MCF 10A (cell line): ENCODE measurements at regions not wholly inside any gene's neighbourhood (a gene's known extent, or its start where the extent isn't known, plus 50 kb on each side); places are given as distances from the start of the nearest gene placed in this dataset.

ENCODE experiments used
- BruUV-seq: library from RNA; stranded (reverse); fragments of 400-500 nt; replicated peaks from 2 replicates; lab custom pipeline; 2021; lab: Mats Ljungman, UMichigan
- CTCF ChIA-PET: fragments of 300-600 bp; sonication (Branson Sonifier 250); formaldehyde crosslinking; extraction: SDS; loops from one replicate; lab custom pipeline; 2021; ENCODE audit warnings: antibody characterized with exemption, inconsistent platforms; lab: Yijun Ruan, JAX
- POLR2A ChIA-PET: fragments of 300-600, 350-650 bp; sonication (Branson Sonifier 250); formaldehyde crosslinking; extraction: SDS; loops from one replicate; lab custom pipeline; 2020; ENCODE audit warnings: antibody characterized with exemption, inconsistent platforms; lab: Yijun Ruan, JAX
- DNase-seq: peaks from one replicate; pipeline ENCODE4 v3.0.0-alpha.2; 2018; ENCODE audit not compliant: unreplicated experiment
- H3K27ac Mint-ChIP-seq: one replicate; pipeline ENCODE4 v1.8.0; 2022; ENCODE audit warnings: mild to moderate bottlenecking, low read depth, mixed read lengths; ENCODE audit not compliant: unreplicated experiment
- H3K27me3 Mint-ChIP-seq: one replicate; pipeline ENCODE4 v1.8.0; 2022; ENCODE audit warnings: mixed read lengths; ENCODE audit not compliant: insufficient read depth, unreplicated experiment
- H3K36me3 Mint-ChIP-seq: one replicate; pipeline ENCODE4 v1.8.0; 2022; ENCODE audit warnings: mild to moderate bottlenecking, moderate library complexity, mixed read lengths; ENCODE audit not compliant: insufficient read depth, unreplicated experiment
- H3K4me1 Mint-ChIP-seq: one replicate; pipeline ENCODE4 v1.8.0; 2022; ENCODE audit warnings: mixed read lengths; ENCODE audit not compliant: insufficient read depth, unreplicated experiment
- H3K4me3 Mint-ChIP-seq: one replicate; pipeline ENCODE4 v1.8.0; 2022; ENCODE audit warnings: mild to moderate bottlenecking, moderate library complexity, mixed read lengths; ENCODE audit not compliant: unreplicated experiment
- H3K9me3 Mint-ChIP-seq: one replicate; pipeline ENCODE4 v1.8.0; 2022; ENCODE audit warnings: mixed read lengths; ENCODE audit not compliant: unreplicated experiment
- CTCF ChIP-seq: fragments of 200-600 bp; IDR thresholded peaks from one replicate; pipeline ENCODE4 v1.8.0; 2022; ENCODE audit warnings: antibody characterized with exemption, mild to moderate bottlenecking; ENCODE audit not compliant: unreplicated experiment
- intact Hi-C: fragments of 100-400 bp; cut with micrococcal nuclease; formaldehyde crosslinking; loops from 2 replicates; pipeline ENCODE4 v1.14.1; 2022

DNA sequence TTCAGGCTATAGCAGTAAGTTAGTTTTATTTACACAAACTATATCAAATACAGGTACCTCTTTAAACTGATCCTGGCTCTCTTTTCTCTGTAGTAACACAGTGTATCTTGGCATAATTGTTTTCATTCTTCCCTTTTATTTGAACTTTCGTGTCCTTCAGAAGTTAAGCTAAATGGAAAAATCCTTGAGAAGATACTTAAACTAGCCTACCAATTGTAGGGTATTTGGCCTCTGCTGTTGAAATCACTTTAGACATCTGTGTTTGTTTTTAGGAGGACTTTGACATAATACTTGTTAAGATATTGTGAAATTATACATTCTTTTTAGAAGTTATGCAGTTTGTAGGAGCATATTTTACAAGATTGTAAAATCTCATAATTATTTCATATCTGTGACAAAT is 90.3 kb upstream of the GK2 start:
- TF ChIP-seq CTCF = no peak
- Mint-ChIP-seq H3K9me3 (no peaks in the 10 kb centered on the region), H3K27me3 (peaks cover 42% of the 10 kb centered on the region), H3K4me3 (no peak overlapping the region), H3K36me3 (no peaks in the 10 kb centered on the region), H3K27ac (no peak overlapping the region), H3K4me1 (peaks cover 5% of the 10 kb centered on the region)
- intact Hi-C loops = no loop called here
- ChIA-PET CTCF (no interaction called here), POLR2A (no interaction called here)
- no TSS peak for BruUV-seq
- no peak for DNase-seq

DNA sequence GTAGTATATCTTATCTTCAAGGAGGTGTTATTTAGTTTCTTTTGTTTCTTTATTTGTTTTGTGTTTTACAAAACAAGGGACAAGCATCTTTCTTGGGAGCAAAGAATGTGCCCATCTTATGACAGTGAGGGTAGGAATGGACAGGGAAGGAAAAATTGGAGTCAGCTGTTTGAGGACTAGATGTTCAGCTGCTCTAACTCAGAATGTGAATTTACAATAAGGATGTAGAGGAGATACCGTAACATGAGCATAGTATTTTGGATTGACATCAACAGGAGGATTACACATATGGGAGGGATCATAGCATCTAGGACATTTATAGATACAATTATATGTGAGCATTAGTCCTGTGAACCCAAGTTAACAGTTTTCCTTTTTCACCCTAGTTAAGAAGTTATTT is 89.0 kb upstream of the GK2 start:
- Mint-ChIP-seq H3K9me3 (no peaks in the 10 kb centered on the region), H3K27me3 (peaks cover 42% of the 10 kb centered on the region), H3K36me3 (no peaks in the 10 kb centered on the region), H3K27ac (no peak overlapping the region), H3K4me3 (no peak overlapping the region), H3K4me1 (peaks cover 5% of the 10 kb centered on the region)
- POLR2A ChIA-PET = no interaction called here
- no peak for DNase-seq
- TF ChIP-seq CTCF = no peak
- intact Hi-C loops = no loop called here
- no TSS peak for BruUV-seq
- CTCF ChIA-PET = no interaction called here

GRCh38 chr4:79495447-79495846 is 87.4 kb upstream of the GK2 start:
- Mint-ChIP-seq H3K27ac (no peak overlapping the region), H3K27me3 (peaks cover 45% of the 10 kb centered on the region), H3K4me3 (no peak overlapping the region), H3K4me1 (peaks cover 5% of the 10 kb centered on the region), H3K9me3 (no peaks in the 10 kb centered on the region), H3K36me3 (no peaks in the 10 kb centered on the region)
- ChIA-PET CTCF (no interaction called here), POLR2A (no interaction called here)
- BruUV-seq = no TSS peak
- TF ChIP-seq CTCF = no peak
- no peak for DNase-seq
- intact Hi-C loops = no loop called here

- CTCF ChIA-PET = no interaction called here
- no TSS peak for BruUV-seq
- H3K27me3 Mint-ChIP-seq = peaks cover 50% of the 10 kb centered on the region
These were observed 84.1 kb upstream of the GK2 start for GRCh38 chr4:79492148-79492547.

More at GRCh38 chr4:79492148-79492547, 84.1 kb upstream of the GK2 start:
- TF ChIP-seq CTCF = no peak
- POLR2A ChIA-PET = no interaction called here
- Mint-ChIP-seq H3K9me3 (no peaks in the 10 kb centered on the region), H3K4me3 (no peak overlapping the region), H3K36me3 (no peaks in the 10 kb centered on the region), H3K4me1 (no peaks in the 10 kb centered on the region), H3K27ac (no peak overlapping the region)
- peak; percentile 9 for DNase-seq
- intact Hi-C loops = no loop called here
